ENCODE measurements at regions not wholly inside any gene's neighbourhood (a gene's known extent, or its start where the extent isn't known, plus 50 kb on each side); places are given as distances from the start of the nearest gene placed in this dataset.

GRCh38 chrX:125620715-125621587, 301.3 kb downstream of the TEX13C start:
- no peak for ATAC-seq (ENCODE audit: low read depth)
- Histone ChIP-seq H3K9me3 (ENCODE audit: severe bottlenecking) (no peaks in the 10 kb centered on the region), H3K4me3 (ENCODE audit: severe bottlenecking) (no peak overlapping the region), H3K4me1 (ENCODE audit: insufficient read depth, poor library complexity, severe bottlenecking) (no peaks in the 10 kb centered on the region), H3K27ac (ENCODE audit: poor library complexity, severe bottlenecking) (no peak overlapping the region), H3K27me3 (ENCODE audit: insufficient read depth, poor library complexity, severe bottlenecking) (no peaks in the 10 kb centered on the region), H3K36me3 (ENCODE audit: low read depth) (no peaks in the 10 kb centered on the region)
- no peak for TF ChIP-seq CTCF (IDR thresholded peaks at IDR 0.05; ENCODE audit: poor library complexity, severe bottlenecking)
- no peak for DNase-seq (ENCODE audit: low spot score)

GRCh38 chrX:125621588-125621927, 301.9 kb downstream of the TEX13C start:
- H3K4me3 ChIP-seq (ENCODE audit: severe bottlenecking), result no peak overlapping the region
- TF ChIP-seq CTCF (IDR thresholded peaks at IDR 0.05; ENCODE audit: poor library complexity, severe bottlenecking), result no peak
- H3K27ac ChIP-seq (ENCODE audit: poor library complexity, severe bottlenecking), result no peak overlapping the region
- no peaks in the 10 kb centered on the region for H3K27me3 ChIP-seq (ENCODE audit: insufficient read depth, poor library complexity, severe bottlenecking)
- DNase-seq (ENCODE audit: low spot score) (no peak), ATAC-seq (ENCODE audit: low read depth) (no peak)
- H3K36me3 ChIP-seq (ENCODE audit: low read depth), result no peaks in the 10 kb centered on the region
- H3K9me3 ChIP-seq (ENCODE audit: severe bottlenecking), result no peaks in the 10 kb centered on the region
- H3K4me1 ChIP-seq (ENCODE audit: insufficient read depth, poor library complexity, severe bottlenecking), result no peaks in the 10 kb centered on the region

GRCh38 chrX:125622899-125623298, 303.2 kb downstream of the TEX13C start:
- no peaks in the 10 kb centered on the region for H3K9me3 ChIP-seq (ENCODE audit: severe bottlenecking)
- H3K36me3 ChIP-seq (ENCODE audit: low read depth), result no peaks in the 10 kb centered on the region
- DNase-seq (ENCODE audit: low spot score), result no peak
- no peak overlapping the region for H3K27ac ChIP-seq (ENCODE audit: poor library complexity, severe bottlenecking)
- no peak for TF ChIP-seq CTCF (IDR thresholded peaks at IDR 0.05; ENCODE audit: poor library complexity, severe bottlenecking)
- no peak overlapping the region for H3K4me3 ChIP-seq (ENCODE audit: severe bottlenecking)
- no peaks in the 10 kb centered on the region for H3K4me1 ChIP-seq (ENCODE audit: insufficient read depth, poor library complexity, severe bottlenecking)
- H3K27me3 ChIP-seq (ENCODE audit: insufficient read depth, poor library complexity, severe bottlenecking), result no peaks in the 10 kb centered on the region
- ATAC-seq (ENCODE audit: low read depth), result no peak

- Histone ChIP-seq H3K4me3 (ENCODE audit: severe bottlenecking) (no peak overlapping the region), H3K36me3 (ENCODE audit: low read depth) (no peaks in the 10 kb centered on the region), H3K27me3 (ENCODE audit: insufficient read depth, poor library complexity, severe bottlenecking) (no peaks in the 10 kb centered on the region), H3K4me1 (ENCODE audit: insufficient read depth, poor library complexity, severe bottlenecking) (no peaks in the 10 kb centered on the region), H3K9me3 (ENCODE audit: severe bottlenecking) (no peaks in the 10 kb centered on the region), H3K27ac (ENCODE audit: poor library complexity, severe bottlenecking) (no peak overlapping the region)
- TF ChIP-seq CTCF (IDR thresholded peaks at IDR 0.05; ENCODE audit: poor library complexity, severe bottlenecking), result no peak
- DNase-seq (ENCODE audit: low spot score), result no peak
- ATAC-seq (ENCODE audit: low read depth), result no peak
Measured at GRCh38 chrX:125627676-125628075, 308.0 kb downstream of the TEX13C start.

- no peaks in the 10 kb centered on the region for H3K27me3 ChIP-seq (ENCODE audit: insufficient read depth, poor library complexity, severe bottlenecking)
- H3K4me3 ChIP-seq (ENCODE audit: severe bottlenecking), result no peak overlapping the region
- no peaks in the 10 kb centered on the region for H3K36me3 ChIP-seq (ENCODE audit: low read depth)
- H3K9me3 ChIP-seq (ENCODE audit: severe bottlenecking), result no peaks in the 10 kb centered on the region
- no peak overlapping the region for H3K27ac ChIP-seq (ENCODE audit: poor library complexity, severe bottlenecking)
- H3K4me1 ChIP-seq (ENCODE audit: insufficient read depth, poor library complexity, severe bottlenecking), result no peaks in the 10 kb centered on the region
- TF ChIP-seq CTCF (IDR thresholded peaks at IDR 0.05; ENCODE audit: poor library complexity, severe bottlenecking), result no peak
- ATAC-seq (ENCODE audit: low read depth) (no peak), DNase-seq (ENCODE audit: low spot score) (no peak)
Measured at GRCh38 chrX:125628435-125628834, 308.8 kb downstream of the TEX13C start.

Data from RWPE2 (cell line).